ENCODE measurements at regions not wholly inside any gene's neighbourhood (a gene's known extent, or its start where the extent isn't known, plus 50 kb on each side); places are given as distances from the start of the nearest gene placed in this dataset.

DNA sequence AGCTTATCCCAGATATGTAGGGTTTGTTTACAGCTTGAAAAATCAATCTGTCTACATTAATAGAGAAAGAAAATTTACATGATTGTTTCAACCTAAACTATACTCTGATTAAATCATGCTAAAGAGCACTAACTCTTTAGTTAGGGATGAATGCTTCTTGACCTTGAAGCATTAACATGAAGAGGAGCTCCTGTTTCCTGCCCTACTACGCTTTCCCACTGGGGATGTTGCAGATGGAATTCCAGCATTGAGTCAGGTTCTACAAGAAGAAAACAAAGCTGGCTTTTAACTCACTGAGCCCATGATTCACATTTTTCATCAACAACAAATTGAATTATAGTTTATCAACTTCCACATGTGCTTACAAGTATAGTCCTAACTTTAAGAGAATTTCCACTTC lies 471.3 kb downstream of the TMEM232 start:
- no peak for DNase-seq (ENCODE audit: low read depth)
- Histone ChIP-seq H3K36me3 (ENCODE audit: control insufficient read depth, insufficient read depth, low read length) (no peaks in the 10 kb centered on the region), H3K27me3 (ENCODE audit: control insufficient read depth, insufficient read depth, low read length) (no peaks in the 10 kb centered on the region), H3K4me3 (ENCODE audit: low read depth, low read length) (no peak overlapping the region)
- TF ChIP-seq, protein P1, sequence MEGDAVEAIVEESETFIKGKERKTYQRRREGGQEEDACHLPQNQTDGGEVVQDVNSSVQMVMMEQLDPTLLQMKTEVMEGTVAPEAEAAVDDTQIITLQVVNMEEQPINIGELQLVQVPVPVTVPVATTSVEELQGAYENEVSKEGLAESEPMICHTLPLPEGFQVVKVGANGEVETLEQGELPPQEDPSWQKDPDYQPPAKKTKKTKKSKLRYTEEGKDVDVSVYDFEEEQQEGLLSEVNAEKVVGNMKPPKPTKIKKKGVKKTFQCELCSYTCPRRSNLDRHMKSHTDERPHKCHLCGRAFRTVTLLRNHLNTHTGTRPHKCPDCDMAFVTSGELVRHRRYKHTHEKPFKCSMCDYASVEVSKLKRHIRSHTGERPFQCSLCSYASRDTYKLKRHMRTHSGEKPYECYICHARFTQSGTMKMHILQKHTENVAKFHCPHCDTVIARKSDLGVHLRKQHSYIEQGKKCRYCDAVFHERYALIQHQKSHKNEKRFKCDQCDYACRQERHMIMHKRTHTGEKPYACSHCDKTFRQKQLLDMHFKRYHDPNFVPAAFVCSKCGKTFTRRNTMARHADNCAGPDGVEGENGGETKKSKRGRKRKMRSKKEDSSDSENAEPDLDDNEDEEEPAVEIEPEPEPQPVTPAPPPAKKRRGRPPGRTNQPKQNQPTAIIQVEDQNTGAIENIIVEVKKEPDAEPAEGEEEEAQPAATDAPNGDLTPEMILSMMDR (IDR thresholded peaks at IDR 0.05; ENCODE audit: insufficient read depth, low read depth, low read length) = no peak
- CTCF ChIA-PET = no interaction called here
- POLR2A ChIA-PET = no interaction called here

DNA sequence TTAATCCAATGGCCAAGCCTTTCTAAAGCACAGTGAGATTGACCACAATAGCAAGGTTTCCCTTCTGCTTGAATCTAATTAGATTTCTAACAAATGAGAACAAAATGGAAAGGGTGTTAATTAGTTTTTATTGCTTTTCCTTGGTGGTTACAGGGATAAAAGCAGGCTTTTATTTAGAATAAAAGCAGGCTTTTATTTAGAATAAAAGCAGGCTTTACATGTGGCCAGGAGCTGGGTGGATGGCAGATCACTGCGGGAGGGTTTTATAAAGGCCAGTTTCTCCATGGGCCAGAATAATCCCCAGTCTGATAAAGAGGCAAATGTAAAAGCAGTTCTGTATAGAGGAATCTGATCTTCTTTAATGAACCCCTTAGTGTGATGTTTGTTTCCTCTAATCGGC lies 470.2 kb downstream of the TMEM232 start:
- ChIA-PET POLR2A (no interaction called here), CTCF (no interaction called here)
- no peaks in the 10 kb centered on the region for H3K36me3 ChIP-seq (ENCODE audit: control insufficient read depth, insufficient read depth, low read length)
- TF ChIP-seq, protein P1 (IDR thresholded peaks at IDR 0.05; ENCODE audit: insufficient read depth, low read depth, low read length) = no peak
- H3K27me3 ChIP-seq (ENCODE audit: control insufficient read depth, insufficient read depth, low read length) = no peaks in the 10 kb centered on the region
- DNase-seq (ENCODE audit: low read depth) = no peak
- no peak overlapping the region for H3K4me3 ChIP-seq (ENCODE audit: low read depth, low read length)

DNA sequence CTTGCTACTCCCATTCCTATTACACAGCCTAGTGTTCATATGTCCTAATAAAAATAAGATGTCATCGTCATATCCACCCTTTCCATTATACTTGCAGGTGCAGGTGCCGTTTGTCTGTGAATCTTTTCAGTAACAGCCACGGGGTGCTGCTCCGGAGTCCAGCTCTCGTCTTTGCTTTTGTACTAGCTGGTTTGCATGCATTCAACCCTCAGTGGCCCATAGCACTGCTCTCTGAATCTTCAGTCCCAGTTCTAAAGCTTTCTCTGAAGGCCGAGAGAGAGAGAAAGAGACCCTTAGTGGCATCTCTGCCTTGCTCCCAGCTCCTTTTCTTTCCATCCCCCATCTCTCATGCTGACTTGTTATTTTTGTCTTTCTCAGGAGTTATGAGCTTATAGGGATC lies 468.5 kb downstream of the TMEM232 start:
- Histone ChIP-seq H3K4me3 (ENCODE audit: low read depth, low read length) (no peak overlapping the region), H3K36me3 (ENCODE audit: control insufficient read depth, insufficient read depth, low read length) (no peaks in the 10 kb centered on the region), H3K27me3 (ENCODE audit: control insufficient read depth, insufficient read depth, low read length) (no peaks in the 10 kb centered on the region)
- TF ChIP-seq, protein P1 (IDR thresholded peaks at IDR 0.05; ENCODE audit: insufficient read depth, low read depth, low read length) = no peak
- ChIA-PET POLR2A (no interaction called here), CTCF (no interaction called here)
- no peak for DNase-seq (ENCODE audit: low read depth)

DNA sequence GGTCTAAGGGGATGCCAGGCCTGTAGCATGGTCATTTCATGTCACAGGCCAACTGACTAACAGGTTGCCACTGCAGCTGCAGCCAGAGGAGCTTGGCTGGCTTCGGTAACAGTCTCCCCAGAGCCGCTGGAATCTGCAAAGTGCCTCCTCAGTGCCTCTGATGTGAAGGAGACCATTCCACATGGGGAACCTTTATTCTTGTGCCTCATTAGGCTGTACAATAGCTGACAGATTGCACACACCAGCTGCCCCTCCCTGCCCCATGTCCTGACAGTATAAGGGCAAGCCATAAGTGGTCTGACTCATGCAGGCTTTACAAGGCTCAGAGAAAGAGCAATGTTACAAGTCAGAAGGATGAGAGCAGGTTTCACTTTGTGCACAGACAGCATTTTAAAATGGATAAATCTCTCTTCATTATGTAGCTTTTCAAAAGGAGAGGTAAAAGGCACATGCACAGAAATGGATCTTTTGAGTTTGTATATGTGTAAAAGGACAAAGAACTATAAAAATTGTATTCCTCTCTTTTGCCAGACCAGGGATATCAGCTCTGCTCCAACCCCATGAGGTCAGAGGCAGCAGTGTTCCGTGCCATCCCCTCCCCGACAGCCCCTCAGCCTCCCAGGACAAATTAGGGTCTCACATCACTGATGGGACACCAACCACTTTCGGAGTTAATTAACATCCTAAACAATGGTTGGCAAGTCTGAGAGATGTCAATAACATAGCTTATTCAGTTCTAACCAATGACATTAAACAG lies 467.8 kb downstream of the TMEM232 start:
- TF ChIP-seq, protein P1 (IDR thresholded peaks at IDR 0.05; ENCODE audit: insufficient read depth, low read depth, low read length) = no peak
- Histone ChIP-seq H3K36me3 (ENCODE audit: control insufficient read depth, insufficient read depth, low read length) (no peaks in the 10 kb centered on the region), H3K27me3 (ENCODE audit: control insufficient read depth, insufficient read depth, low read length) (no peaks in the 10 kb centered on the region), H3K4me3 (ENCODE audit: low read depth, low read length) (no peak overlapping the region)
- ChIA-PET POLR2A (no interaction called here), CTCF (interaction anchor here (0.9 kb wide), 1 partner anchor 38 kb away, joined by 3 read pairs; no protein-coding TSS in a partner anchor)
- DNase-seq (ENCODE audit: low read depth) = no peak

DNA sequence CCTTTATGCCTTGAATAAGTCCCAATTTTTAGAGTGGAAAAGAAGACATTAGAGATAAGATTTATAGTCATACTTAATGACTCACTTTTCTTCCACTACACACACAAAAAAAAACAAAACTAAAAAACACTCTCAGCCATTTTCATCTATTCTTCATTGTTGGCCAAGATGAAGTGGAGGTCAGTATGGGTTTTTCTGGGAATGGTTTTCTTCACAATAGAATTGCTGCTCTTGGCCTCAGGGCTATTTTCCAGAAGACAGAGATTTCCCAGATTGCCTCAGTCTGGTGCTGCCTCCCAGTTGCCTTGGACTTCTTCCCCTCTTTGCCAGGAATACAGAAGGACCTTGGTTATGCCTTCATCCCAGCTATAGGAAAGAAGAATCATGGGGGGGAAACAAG lies 463.7 kb downstream of the TMEM232 start:
- TF ChIP-seq, protein P1 (IDR thresholded peaks at IDR 0.05; ENCODE audit: insufficient read depth, low read depth, low read length) = no peak
- ChIA-PET POLR2A (no interaction called here), CTCF (no interaction called here)
- Histone ChIP-seq H3K4me3 (ENCODE audit: low read depth, low read length) (no peak overlapping the region), H3K36me3 (ENCODE audit: control insufficient read depth, insufficient read depth, low read length) (no peaks in the 10 kb centered on the region), H3K27me3 (ENCODE audit: control insufficient read depth, insufficient read depth, low read length) (no peaks in the 10 kb centered on the region)
- no peak for DNase-seq (ENCODE audit: low read depth)
